ENCODE measurements at regions not wholly inside any gene's neighbourhood (a gene's known extent, or its start where the extent isn't known, plus 50 kb on each side); places are given as distances from the start of the nearest gene placed in this dataset.

GRCh38 chr10:10366836-10367235 lies 650.8 kb upstream of the CELF2 start:
- no peak for TF ChIP-seq CTCF (IDR thresholded peaks at IDR 0.05)
- no peak for TF ChIP-seq POLR2A (IDR thresholded peaks at IDR 0.05)
